NCI-H2227 (cell line): ENCODE measurements at regions not wholly inside any gene's neighbourhood (a gene's known extent, or its start where the extent isn't known, plus 50 kb on each side); places are given as distances from the start of the nearest gene placed in this dataset.

ENCODE experiments used
- DNase-seq: peaks from one replicate; lab custom pipeline; 2025; ENCODE audit not compliant: unreplicated experiment; lab: John Stamatoyannopoulos, UW

DNA sequence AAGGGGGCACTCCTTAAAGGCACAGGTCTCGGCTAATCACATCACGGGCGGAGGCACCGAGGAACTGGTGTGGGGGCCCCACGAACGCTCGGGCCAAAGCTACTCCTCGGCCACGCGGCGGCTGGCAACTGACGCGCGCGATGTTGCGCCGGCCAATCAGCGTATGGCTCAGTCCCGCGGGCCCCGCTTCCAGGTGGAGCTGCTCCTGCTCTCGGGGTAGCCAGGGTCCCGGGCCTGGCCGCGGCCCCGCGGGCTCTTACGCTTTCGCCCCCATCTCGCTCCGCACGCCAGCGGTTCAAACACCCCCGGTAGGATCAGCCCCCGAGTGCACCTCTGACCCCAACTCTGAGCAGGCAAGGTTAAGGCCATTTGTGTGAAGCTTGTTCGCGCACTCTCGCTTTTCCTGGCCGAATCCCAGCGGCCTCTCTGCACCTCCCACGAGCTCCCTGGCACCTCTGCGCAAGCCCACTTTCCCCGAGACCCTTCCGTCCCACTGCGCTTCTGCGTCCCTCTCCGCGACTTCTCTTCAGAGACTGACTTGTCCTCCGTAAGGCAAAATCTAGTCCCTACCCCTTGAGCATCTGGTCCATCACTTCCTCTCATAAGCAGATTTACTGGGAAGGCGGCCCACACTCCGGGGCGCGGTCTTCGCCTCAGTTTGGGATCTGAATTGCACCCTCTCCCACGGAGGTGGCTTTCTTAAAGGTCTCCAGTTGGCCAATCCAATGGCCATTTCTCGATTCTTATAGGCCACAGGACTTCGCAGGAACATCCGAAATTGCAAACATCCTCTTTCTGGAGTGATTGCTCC, 200.9 kb upstream of the TBX20 start:
- no peak for DNase-seq

DNA sequence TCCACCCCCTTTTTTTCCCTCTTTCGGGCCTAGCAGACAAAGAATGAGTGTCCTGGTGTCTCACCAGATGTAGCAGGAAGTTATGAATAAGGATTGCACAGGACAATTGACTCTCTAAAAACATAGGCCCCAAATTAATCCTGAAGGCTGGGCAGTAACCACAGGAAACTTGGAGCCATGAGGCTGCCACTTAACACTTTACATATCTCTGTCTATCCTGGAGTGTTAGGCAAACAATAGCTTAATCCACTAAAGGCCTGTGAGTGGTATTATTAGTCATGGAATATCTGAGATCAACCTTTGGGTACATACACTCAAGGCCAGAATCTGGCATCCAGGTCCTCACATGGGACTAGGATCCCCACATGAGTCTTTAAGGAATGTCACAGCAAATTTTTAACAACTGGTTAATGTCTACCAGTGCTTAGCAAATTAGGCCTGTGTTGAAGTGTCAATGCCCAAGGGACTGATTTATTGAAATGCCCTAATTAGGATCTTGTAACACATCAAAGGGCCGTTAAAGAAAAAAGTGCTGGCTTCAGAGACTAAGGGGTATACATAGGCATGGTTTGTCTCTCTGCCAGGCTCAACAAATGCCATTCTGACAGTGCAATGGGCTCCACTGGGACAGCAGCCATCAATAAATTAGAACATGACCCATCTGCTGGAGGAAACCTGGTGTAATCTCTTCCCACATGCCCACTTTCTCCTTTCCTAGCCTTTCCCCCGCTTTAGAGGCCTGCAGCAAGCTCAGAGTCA, 196.7 kb upstream of the TBX20 start:
- DNase-seq: no peak

DNA sequence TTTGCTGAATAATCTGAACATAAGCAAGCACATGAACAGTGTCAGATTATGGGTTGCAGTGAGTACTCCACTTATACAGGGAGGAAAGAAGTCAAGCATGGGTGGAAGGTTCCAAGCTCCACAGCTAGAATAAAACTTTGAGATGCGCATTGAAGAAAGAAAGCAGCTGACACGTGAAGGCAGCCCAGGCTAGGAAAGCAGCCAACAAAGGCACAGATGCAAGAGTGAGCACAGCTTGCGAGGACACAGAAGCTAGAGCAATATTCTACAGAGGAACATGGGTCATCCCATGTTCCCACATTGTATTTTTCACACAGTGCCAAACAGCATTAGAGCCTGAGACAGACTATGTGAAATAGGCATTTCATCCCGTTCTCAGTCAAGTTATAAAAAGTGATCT, 194.6 kb upstream of the TBX20 start:
- DNase-seq: no peak

DNA sequence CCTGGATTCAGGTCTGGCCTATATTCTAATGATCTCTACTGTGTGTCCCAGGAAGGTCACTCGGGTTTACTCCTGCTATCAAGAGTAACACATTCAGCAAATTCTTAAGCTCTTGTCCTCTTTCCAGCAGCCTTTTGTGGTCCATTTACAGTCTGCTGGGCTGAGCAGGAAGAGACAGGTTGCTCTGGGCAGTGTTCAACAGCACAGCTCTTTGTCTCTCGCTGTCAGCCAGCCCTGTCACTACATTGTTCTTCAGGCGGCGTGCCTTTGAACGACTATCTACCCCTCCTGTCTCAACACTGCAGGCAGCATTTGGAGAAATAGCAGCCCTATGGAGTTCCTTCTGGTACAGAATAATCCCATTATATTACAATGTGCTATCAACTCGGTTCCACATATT, 192.2 kb upstream of the TBX20 start:
- DNase-seq: no peak

DNA sequence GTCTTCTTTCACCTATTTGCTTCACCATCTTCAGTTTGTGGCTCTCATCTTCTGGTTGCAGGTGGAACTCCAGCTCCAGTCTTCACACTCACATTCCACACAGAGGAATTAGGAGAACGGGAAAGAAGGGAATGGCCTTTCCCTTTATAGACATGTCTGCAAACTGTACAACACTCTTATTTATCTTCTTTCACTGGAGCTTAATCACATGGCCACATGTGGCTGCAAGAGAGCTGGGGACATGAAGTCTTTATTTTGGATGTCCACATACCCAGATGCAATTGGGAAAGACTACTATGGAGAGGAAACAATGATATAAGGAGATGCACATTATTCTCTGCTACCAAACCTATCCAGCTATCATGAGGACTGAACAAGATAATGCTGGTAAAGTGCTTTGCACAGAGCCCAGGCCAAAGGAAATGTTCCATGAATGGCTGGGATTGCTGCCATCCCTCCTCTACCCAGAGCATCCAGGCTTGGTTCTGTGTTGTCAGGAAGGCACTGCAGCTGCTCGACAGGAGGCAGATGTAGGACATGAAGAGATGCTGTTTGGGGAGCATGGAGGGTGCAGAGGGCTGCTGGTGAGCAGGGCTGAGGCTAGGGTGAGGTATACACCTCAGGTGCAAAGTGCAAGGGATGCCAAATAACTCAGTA, 183.8 kb upstream of the TBX20 start:
- no peak for DNase-seq

DNA sequence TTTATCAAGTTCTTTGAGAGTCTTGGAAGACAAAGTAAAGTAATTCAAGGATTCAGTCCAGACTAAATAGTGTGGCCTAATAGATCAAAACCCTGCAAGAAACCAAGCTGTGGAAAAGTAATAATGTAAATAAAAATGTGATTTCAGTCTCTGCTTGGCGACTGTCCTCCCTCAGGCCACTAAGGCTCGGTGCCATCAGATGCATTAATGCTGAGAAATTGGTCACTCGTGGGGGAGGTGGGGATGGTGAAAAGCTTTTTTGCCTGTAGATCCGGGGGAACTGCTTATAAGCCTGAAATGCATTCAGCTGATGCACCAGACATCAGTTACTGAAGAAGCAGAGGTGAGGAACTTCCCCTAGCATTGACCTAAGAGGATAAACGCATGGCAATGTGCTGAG, 182.6 kb upstream of the TBX20 start:
- no peak for DNase-seq

DNA sequence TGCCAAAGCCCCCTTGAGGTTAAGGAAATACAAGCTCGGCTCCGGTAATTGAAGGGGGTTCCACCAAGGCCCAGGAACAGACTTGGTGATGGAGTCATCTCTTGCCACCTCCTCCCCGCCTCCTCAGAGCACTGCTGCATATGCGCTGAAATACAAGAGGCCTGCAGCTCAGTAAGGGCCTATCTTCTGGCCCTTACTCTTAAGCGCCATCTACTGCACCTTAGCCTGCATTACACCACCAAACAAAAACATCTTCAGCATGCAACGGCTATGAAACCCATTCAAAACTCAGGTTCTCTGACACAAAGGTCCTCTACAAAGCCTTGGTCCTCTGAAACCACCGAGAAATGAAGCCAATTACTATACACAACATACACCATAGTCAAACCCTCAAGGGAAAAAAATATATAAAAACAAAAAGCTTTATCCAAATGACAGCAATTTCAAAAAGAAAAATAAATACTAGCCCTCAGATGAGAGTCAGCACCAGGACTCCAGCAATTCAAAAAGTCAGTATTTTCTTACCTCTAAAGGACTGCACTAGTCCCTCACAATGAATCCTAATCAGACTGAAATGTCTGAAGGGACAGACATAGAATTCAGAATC, 176.8 kb upstream of the TBX20 start:
- DNase-seq: no peak

DNA sequence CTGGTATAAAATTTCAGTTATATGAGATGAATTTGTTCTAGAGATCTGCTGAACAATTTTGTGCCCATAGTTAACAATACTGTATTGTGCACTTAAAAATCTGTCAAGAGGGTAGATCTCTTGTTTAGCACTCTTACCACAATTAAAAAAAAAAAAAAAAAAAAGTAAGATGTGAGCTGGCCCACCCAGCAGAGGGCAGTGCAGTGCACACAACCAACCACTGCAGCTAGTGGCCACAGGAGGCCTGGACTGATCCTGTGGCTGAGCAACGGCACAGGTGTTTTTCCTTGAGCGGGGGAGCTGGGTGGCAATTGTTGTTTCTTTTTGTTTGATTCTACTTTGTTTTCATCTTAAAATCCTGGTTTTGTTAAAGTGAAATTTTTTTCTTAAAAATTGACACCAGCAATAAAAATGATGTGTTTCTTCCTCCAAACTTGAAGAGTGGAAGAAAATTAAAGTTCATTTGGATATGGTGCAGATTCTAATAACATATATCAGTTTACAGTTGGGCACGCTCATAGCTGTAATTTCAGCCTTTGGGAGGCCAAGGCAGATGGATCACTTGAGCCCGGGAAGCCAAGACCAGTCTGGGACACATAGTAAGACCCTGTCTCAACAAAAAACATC, 171.1 kb upstream of the TBX20 start:
- DNase-seq: peak; percentile 23

DNA sequence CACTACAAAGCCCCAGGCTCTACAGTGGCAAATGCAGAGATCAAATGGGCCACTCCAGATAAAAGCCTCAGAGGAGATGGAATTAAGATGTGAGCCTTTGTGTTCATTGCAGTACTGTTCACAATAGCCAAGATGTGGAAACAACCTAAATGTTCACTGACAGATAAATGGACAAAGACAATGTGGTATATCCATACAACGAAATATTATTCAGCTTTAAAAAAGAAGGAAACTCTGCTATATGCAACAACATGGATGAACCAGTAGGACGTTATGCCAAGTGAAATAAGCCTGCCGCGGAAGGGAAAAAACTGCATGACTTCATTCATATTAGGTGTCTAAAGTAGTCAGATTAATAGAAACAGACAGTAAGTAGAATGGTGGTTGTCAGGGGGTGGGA, 170.5 kb upstream of the TBX20 start:
- no peak for DNase-seq

DNA sequence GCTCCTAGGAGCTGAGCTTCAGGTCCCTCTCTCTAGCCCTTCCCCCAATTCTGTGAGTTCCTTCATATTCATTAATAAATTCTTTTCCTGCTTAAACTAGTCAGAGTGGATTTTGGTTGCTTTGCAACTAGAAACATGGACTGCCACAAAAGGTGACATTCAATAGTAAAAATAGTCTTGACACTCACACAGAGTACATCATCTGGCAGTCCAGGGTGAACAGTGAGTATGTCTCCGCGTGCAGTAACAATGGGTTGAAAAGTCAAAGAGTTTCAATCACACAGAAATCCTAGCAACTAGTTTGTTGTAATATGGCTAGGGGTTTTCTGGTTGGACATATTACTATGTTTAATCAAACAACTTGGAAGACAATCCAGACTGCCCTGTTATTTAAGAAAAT, 168.8 kb upstream of the TBX20 start:
- DNase-seq: no peak

DNA sequence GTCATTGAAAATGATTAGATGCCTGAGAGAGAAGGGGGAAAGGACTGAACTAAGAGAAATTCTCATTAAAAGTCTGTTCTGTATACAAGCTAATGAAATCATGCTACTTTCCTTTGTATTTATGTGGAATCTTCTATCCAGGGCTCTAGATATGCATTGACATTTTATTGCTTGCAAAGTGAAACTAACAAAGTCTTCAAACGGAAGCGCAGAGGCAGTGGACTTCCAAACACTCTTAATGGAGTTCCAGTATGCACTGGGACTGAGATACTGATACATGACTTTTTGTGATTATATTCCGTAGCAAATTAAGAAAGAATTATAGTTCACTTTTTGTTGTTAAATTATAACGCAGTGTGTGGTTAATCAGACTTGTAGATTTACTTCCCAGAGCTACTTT, 166.8 kb upstream of the TBX20 start:
- DNase-seq: no peak

DNA sequence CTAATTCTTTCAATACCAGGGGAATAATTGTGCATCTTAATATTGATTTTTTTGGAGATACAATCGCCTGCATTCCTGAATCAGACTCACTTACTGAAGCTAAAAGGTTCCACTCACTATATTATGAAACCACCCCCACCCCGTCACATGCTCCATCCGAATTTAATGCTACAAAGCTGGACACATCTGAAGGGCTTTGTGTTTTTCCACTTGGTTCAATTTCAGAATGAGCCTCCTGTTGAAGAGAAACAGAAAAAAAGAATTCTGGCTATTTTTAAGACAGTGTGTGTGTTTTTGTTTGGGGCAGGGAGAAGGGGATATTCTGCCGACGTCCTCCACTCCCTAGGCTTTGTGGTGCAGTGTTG, 165.5 kb upstream of the TBX20 start:
- no peak for DNase-seq

DNA sequence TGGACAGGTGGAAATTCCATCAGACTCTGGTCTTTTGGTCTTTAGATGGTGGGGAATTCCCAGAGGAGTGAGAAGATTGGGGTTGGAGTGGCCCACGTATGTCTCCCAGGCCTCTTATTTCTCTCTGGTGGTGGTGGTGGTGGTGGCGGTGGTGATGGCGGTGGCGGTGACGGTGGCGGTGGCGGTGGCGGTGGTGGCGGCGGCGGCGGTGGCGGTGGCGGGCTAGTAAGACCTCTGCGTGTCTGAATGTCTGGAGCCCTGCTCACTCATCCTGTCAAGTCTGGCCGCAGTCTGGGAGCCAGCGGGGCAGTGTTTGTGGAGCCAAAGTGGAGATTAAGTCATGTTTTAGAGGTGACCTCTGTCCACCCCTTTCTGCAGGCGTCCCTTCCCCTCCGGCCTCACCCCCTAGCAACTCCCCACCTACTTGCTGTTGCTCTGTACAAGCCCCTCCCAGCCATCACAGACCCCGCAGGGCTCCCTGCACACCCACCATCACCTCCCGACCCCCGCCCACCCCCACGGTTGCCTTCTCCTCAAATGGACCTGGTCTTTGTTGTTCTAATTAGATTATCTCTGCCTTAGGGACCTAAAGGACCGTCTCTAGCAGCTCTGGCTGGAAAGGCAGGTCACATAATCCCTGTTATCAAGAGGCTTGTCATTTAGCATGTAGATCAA, 165.0 kb upstream of the TBX20 start:
- DNase-seq: no peak

DNA sequence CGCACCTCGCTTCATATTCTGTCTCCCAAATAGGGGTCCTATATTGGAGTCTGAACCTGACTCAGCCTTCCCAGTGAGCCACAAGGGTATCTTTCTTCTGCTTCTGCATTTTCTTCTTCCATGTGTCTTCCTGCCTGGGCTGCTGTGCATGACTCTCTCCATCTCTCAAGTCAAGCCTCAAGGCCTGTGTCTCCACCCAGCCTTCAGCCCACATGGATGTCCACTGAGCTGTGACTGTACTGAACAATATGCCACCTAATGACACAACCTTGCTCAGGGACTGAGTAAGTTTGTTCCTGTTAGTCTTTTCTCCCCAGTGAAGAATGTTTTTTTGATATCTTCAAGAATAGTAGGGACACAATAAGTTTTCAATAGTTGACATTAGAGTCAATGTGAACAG, 162.7 kb upstream of the TBX20 start:
- DNase-seq: no peak

DNA sequence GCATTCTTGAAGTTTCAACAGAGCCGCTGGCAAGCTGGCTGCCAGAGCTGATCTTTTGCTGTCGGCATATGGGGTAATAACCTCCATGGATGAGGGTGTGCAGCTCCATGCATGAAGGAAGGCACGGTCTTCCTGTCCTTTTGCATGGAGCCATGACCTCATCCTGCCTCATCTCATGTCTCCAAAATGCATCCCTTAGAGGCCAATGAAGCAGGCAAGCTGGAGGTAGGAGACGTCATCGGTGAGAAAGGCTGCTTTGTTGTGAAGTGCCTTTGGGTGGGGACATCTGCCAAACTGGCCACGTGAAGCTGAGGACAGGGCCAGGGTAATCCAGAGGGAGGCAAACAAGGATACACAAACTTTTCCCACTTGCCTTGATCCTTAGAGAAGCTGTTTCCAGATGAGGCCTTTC, 161.5 kb upstream of the TBX20 start:
- no peak for DNase-seq

DNA sequence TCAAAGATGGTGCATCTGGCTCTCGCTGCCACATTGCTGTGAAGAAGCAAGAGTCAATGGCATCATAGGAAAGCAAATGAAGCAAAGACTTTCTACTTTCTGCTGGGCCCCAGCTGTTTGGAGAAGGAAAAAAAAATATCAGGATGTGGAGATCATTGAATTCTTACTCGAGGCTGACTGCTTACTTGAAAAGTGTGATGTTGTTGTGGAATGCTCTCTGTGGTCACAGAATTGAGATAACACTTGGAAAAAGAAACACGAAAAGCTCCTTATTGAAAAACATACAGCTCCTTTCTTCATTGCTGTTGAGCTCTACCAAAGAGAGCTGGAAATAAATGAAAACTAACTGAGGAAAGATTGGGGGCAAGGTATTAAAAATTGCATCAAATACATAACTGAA, 157.4 kb upstream of the TBX20 start:
- DNase-seq: no peak

DNA sequence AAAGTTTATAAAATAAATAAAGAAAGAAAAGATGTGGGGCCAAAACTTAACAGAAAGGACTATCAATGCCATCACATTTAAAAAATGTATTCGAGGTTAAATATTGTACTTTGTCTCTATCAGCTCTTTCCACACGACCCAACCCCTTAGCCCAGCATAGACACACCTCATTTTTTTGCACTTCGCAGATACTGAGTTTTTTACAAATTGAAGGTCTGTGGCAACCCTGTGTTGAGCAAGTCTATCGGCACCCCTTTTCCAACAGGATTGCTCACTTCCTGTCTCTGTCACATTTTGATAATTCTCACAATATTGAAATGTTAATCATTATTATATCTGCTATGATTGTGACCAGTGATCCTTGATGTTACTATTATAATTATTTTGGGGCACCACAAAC, 151.6 kb upstream of the TBX20 start:
- no peak for DNase-seq

DNA sequence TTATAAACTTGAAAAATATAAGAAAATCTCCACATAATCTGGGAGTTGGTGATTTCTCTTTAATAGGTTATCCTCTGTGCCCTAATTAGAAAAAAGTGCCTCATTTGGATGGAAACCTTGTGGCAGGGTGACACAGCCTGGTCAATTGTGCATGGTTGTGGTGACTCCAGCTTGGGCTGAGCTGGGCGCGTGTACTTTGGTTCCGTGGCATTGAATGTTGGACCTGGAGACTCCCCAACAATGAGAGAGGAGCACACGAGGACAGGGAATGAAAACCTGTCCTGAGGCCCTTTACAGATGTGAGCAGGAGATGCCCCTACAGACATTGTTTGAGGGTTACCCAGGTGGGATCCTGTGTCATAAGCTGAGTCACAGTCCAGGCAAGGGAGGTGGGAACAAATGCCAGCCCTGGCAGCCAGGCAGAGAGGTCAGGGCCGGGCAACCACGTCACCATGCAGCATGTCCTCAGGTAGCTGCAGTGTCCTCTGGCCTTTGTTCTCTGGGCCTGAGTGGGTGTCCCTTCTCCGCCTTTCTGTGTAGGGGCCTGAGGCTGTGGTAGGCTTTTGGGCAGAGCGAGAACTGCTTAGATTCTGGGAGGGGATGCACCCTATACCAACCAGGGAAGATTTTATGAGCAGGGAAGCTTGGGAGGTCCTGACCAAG, 147.4 kb upstream of the TBX20 start:
- DNase-seq: no peak

DNA sequence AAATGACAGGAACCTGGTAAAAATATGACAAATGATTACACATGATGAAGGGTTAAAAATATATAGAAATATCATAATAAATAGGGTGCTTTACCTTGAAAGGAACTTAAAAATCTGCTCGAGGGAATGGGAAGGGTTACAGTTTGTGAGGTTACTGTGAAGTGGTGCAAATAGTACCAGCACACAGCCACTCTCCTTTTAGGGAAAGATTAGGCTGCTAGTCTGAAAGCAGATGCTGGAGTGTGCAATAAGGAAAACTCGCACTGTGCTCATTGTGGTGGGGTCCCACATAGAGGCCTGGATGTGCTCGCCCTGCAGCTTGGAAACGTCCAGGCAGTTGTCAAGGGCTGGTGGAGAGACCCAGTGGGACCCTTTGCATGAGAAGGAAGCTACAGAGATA, 145.9 kb upstream of the TBX20 start:
- DNase-seq: no peak

DNA sequence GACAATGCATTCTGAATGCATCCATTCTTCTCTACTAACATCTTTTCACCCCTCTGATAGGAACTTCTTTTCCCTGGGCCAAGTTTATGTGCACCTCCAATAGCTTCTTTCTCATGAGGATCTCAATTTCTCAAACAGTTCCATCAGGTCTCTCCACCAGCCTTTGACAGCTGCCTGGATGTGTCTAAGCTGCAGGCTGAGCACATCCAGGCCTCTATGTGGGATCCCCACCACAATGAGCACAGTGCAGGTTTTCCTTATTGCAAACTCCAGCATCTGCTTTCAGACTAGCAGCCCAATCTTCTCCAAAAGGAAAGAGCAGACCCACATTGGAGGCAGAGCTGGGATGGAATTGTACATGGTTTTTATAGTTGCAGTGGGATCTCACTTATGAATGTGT, 145.3 kb upstream of the TBX20 start:
- DNase-seq: no peak
